ENCODE measurements at regions not wholly inside any gene's neighbourhood (a gene's known extent, or its start where the extent isn't known, plus 50 kb on each side); places are given as distances from the start of the nearest gene placed in this dataset.
"Not testable (repeated sequence)": the region's sequence is repeated elsewhere in the genome, so short reads cannot be mapped to it uniquely, and the experiment has no call there.

GRCh38 chr15:36075333-36075732 lies 504.1 kb upstream of the CDIN1 start:
- DNase-seq (ENCODE audit: low read depth in 3 of 3) = no peak

- DNase-seq (ENCODE audit: low read depth in 3 of 3) = no peak
Observed at GRCh38 chr15:36079021-36079420, 500.4 kb upstream of the CDIN1 start.

GRCh38 chr15:36080759-36081158 lies 498.7 kb upstream of the CDIN1 start:
- no peak for DNase-seq (ENCODE audit: low read depth in 3 of 3)

GRCh38 chr15:36090286-36090946 lies 489.0 kb upstream of the CDIN1 start:
- no peak for DNase-seq (ENCODE audit: low read depth in 3 of 3)

- DNase-seq (ENCODE audit: low read depth in 3 of 3) = no peak
Observed at GRCh38 chr15:36106640-36107335, 472.6 kb upstream of the CDIN1 start.

GRCh38 chr15:36108541-36108940 lies 470.9 kb upstream of the CDIN1 start:
- DNase-seq (ENCODE audit: low read depth in 3 of 3) = no peak

- no peak for DNase-seq (ENCODE audit: low read depth in 3 of 3)
Observed at GRCh38 chr15:36109943-36110658, 469.3 kb upstream of the CDIN1 start.

- DNase-seq (ENCODE audit: low read depth in 3 of 3) = no peak
Observed at GRCh38 chr15:36110659-36110993, 468.8 kb upstream of the CDIN1 start.

GRCh38 chr15:36117296-36117787 lies 462.1 kb upstream of the CDIN1 start:
- DNase-seq (ENCODE audit: low read depth in 3 of 3) = no peak

- no peak for DNase-seq (ENCODE audit: low read depth in 3 of 3)
Observed at GRCh38 chr15:36126194-36126593, 453.2 kb upstream of the CDIN1 start.

GRCh38 chr15:36130641-36131310 lies 448.6 kb upstream of the CDIN1 start:
- no peak for DNase-seq (ENCODE audit: low read depth in 3 of 3)

GRCh38 chr15:36133742-36134141 lies 445.7 kb upstream of the CDIN1 start:
- DNase-seq (ENCODE audit: low read depth in 3 of 3) = no peak

GRCh38 chr15:36136049-36136448 lies 443.4 kb upstream of the CDIN1 start:
- DNase-seq (ENCODE audit: low read depth in 3 of 3) = no peak

GRCh38 chr15:36152936-36153335 lies 426.5 kb upstream of the CDIN1 start:
- no peak for DNase-seq (ENCODE audit: low read depth in 3 of 3)

GRCh38 chr15:36156879-36157427 lies 422.5 kb upstream of the CDIN1 start:
- DNase-seq (ENCODE audit: low read depth in 3 of 3) = no peak

GRCh38 chr15:36160351-36160750 lies 419.1 kb upstream of the CDIN1 start:
- DNase-seq (ENCODE audit: low read depth in 3 of 3) = no peak

- no peak for DNase-seq (ENCODE audit: low read depth in 3 of 3)
Observed at GRCh38 chr15:36161108-36161507, 418.3 kb upstream of the CDIN1 start.

GRCh38 chr15:36161771-36162212 lies 417.6 kb upstream of the CDIN1 start:
- DNase-seq (ENCODE audit: low read depth in 3 of 3) = no peak

- not testable (repeated sequence) for DNase-seq (ENCODE audit: low read depth in 3 of 3)
Observed at GRCh38 chr15:36163983-36164382, 415.4 kb upstream of the CDIN1 start.

GRCh38 chr15:36172955-36173354 lies 406.5 kb upstream of the CDIN1 start:
- no peak for DNase-seq (ENCODE audit: low read depth in 3 of 3)

- no peak for DNase-seq (ENCODE audit: low read depth in 3 of 3)
Observed at GRCh38 chr15:36175186-36175740, 404.2 kb upstream of the CDIN1 start.

Data from stimulated activated CD4-positive, alpha-beta T cell treated with anti-CD3 and anti-CD28 coated beads, TNF-alpha, amount 100 ng/mL, for 48 hours (primary cell).